ENCODE measurements at regions not wholly inside any gene's neighbourhood (a gene's known extent, or its start where the extent isn't known, plus 50 kb on each side); places are given as distances from the start of the nearest gene placed in this dataset.

DNA sequence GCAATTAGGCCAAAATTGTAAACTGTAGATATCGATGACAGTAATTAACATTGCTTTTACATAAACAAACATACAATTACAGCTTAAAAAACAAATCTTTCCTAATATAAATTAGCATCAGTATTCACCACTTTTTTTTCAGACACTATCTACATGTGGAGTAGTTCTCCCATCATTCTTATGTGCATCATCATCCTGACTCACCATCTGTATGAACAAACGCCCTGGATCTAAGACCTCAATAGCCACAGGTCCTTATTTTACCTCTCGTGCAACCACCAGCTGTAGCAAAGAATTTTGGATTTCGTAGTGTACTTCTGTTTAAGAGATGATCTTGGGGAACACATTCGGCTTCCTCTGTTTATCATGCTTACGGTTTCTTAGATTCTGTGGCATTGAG is 551.9 kb upstream of the KIRREL3 start:
- Mint-ChIP-seq H3K27ac (no peak overlapping the region), H3K36me3 (ENCODE audit: low read depth) (no peaks in the 10 kb centered on the region), H3K9me3 (no peaks in the 10 kb centered on the region), H3K4me3 (no peak overlapping the region), H3K27me3 (ENCODE audit: insufficient read depth) (no peaks in the 10 kb centered on the region), H3K4me1 (no peaks in the 10 kb centered on the region)
- H3K4me3 ChIP-seq (ENCODE audit: low read length) = no peak overlapping the region
- no peak overlapping the region for H3K27ac ChIP-seq (ENCODE audit: low read depth, low read length)
- 93 to 98% methylated on average over 6 of the region's 6 CpGs for WGBS, 2 experiments (ENCODE audit: insufficient coverage in 1 of 2, insufficient read length in 1 of 2)
- H3K4me1 ChIP-seq (ENCODE audit: control insufficient read depth, insufficient read depth, low read length) = no peaks in the 10 kb centered on the region
- DNase-seq = no peak
- H3K9ac ChIP-seq (ENCODE audit: extremely low read depth, low read length, poor library complexity, severe bottlenecking) = no peak overlapping the region
- H3K9me3 ChIP-seq (ENCODE audit: control insufficient read depth, low read length) = no peaks in the 10 kb centered on the region
- TF ChIP-seq, protein P1, sequence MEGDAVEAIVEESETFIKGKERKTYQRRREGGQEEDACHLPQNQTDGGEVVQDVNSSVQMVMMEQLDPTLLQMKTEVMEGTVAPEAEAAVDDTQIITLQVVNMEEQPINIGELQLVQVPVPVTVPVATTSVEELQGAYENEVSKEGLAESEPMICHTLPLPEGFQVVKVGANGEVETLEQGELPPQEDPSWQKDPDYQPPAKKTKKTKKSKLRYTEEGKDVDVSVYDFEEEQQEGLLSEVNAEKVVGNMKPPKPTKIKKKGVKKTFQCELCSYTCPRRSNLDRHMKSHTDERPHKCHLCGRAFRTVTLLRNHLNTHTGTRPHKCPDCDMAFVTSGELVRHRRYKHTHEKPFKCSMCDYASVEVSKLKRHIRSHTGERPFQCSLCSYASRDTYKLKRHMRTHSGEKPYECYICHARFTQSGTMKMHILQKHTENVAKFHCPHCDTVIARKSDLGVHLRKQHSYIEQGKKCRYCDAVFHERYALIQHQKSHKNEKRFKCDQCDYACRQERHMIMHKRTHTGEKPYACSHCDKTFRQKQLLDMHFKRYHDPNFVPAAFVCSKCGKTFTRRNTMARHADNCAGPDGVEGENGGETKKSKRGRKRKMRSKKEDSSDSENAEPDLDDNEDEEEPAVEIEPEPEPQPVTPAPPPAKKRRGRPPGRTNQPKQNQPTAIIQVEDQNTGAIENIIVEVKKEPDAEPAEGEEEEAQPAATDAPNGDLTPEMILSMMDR (conservative IDR thresholded peaks at IDR 0.05) = no peak
- H3K27me3 ChIP-seq (ENCODE audit: control insufficient read depth, insufficient read depth, low read length, poor library complexity, severe bottlenecking) = no peaks in the 10 kb centered on the region
- H3K36me3 ChIP-seq (ENCODE audit: control insufficient read depth, insufficient read depth, low read length) = no peaks in the 10 kb centered on the region

DNA sequence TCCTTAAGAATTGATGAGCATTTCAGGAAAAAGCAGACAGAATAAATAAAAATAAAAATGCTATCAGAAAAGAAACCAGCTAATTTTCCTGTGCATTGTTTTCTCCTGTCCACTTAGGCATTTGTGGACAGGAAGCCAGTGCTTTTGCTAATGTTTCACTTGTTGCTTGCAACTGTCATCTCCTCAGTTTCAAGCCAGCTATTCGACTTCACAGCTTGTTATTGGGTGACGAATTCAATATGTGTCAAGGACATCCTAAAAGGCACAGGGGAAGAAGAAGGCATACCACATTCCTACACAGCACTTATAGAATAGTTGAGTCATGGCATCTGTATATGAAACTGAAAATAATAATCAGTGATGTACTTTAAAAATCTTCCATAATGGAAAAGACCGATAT is 530.6 kb upstream of the KIRREL3 start:
- H3K9me3 ChIP-seq (ENCODE audit: control insufficient read depth, low read length) = no peaks in the 10 kb centered on the region
- no peaks in the 10 kb centered on the region for H3K4me1 Mint-ChIP-seq
- H3K36me3 Mint-ChIP-seq (ENCODE audit: low read depth) = no peaks in the 10 kb centered on the region
- H3K27me3 ChIP-seq (ENCODE audit: control insufficient read depth, insufficient read depth, low read length, poor library complexity, severe bottlenecking) = no peaks in the 10 kb centered on the region
- H3K9ac ChIP-seq (ENCODE audit: extremely low read depth, low read length, poor library complexity, severe bottlenecking) = no peak overlapping the region
- H3K4me3 ChIP-seq (ENCODE audit: low read length) = no peak overlapping the region
- H3K4me3 Mint-ChIP-seq = no peak overlapping the region
- no peak overlapping the region for H3K27ac Mint-ChIP-seq
- H3K9me3 Mint-ChIP-seq = no peaks in the 10 kb centered on the region
- no peak overlapping the region for H3K27ac ChIP-seq (ENCODE audit: low read depth, low read length)
- TF ChIP-seq, protein P1 (conservative IDR thresholded peaks at IDR 0.05) = no peak
- no peaks in the 10 kb centered on the region for H3K36me3 ChIP-seq (ENCODE audit: control insufficient read depth, insufficient read depth, low read length)
- no peaks in the 10 kb centered on the region for H3K4me1 ChIP-seq (ENCODE audit: control insufficient read depth, insufficient read depth, low read length)
- no peak for DNase-seq
- no peaks in the 10 kb centered on the region for H3K27me3 Mint-ChIP-seq (ENCODE audit: insufficient read depth)
- 76 to 86% methylated on average over 1 to 2 of the region's 3 CpGs for WGBS, 2 experiments (ENCODE audit: insufficient coverage in 1 of 2, insufficient read length in 1 of 2)

DNA sequence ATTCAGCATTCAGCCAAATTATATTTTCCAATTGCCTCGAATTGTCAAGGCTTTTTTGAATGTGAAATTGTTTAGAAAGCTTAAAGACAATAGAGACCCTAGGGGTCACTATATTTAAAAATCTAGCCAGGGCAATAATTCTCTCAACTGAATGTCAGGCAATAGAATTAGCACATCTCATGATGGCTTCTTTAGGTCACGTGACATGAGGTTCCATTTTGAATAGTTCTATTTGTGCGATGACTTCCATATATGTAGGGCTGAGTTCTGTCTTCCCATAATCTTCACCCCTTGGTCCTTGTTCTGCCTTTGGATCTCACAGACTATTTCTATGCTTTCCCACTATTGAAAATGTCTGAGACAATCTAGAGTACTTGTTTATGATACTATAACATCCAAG is 527.7 kb upstream of the KIRREL3 start:
- H3K4me1 ChIP-seq (ENCODE audit: control insufficient read depth, insufficient read depth, low read length) = no peaks in the 10 kb centered on the region
- no peak overlapping the region for H3K9ac ChIP-seq (ENCODE audit: extremely low read depth, low read length, poor library complexity, severe bottlenecking)
- H3K27ac ChIP-seq (ENCODE audit: low read depth, low read length) = no peak overlapping the region
- no peaks in the 10 kb centered on the region for H3K27me3 ChIP-seq (ENCODE audit: control insufficient read depth, insufficient read depth, low read length, poor library complexity, severe bottlenecking)
- H3K4me3 Mint-ChIP-seq = no peak overlapping the region
- WGBS, 2 experiments (ENCODE audit: insufficient coverage in 1 of 2, insufficient read length in 1 of 2) = 88% methylated on average over 3 of the region's 3 CpGs; no CpG with 5 or more reads in 1 of the 2 experiments
- H3K4me3 ChIP-seq (ENCODE audit: low read length) = no peak overlapping the region
- H3K36me3 Mint-ChIP-seq (ENCODE audit: low read depth) = no peaks in the 10 kb centered on the region
- H3K9me3 Mint-ChIP-seq = no peaks in the 10 kb centered on the region
- no peak for DNase-seq
- no peaks in the 10 kb centered on the region for H3K27me3 Mint-ChIP-seq (ENCODE audit: insufficient read depth)
- H3K36me3 ChIP-seq (ENCODE audit: control insufficient read depth, insufficient read depth, low read length) = no peaks in the 10 kb centered on the region
- H3K9me3 ChIP-seq (ENCODE audit: control insufficient read depth, low read length) = no peaks in the 10 kb centered on the region
- no peak overlapping the region for H3K27ac Mint-ChIP-seq
- H3K4me1 Mint-ChIP-seq = no peaks in the 10 kb centered on the region
- TF ChIP-seq, protein P1 (conservative IDR thresholded peaks at IDR 0.05) = no peak
